IMR-90 (cell line): ENCODE measurements at regions not wholly inside any gene's neighbourhood (a gene's known extent, or its start where the extent isn't known, plus 50 kb on each side); places are given as distances from the start of the nearest gene placed in this dataset.

Source experiments
- ATAC-seq: fragments of 200-7000 bp; cut with Tn5 transposase; 2 replicates; pipeline ENCODE4 v1.9.1; 2020; ENCODE audit warnings: low read depth, mild to moderate bottlenecking, moderate library complexity
- BruUV-seq: library from RNA; stranded (reverse); fragments of 400-500 nt; replicated peaks from 2 replicates; lab custom pipeline; 2021; lab: Mats Ljungman, UMichigan
- CTCF ChIA-PET: fragments of 300-600 bp; formaldehyde crosslinking; extraction: SDS; loops from one replicate; lab custom pipeline; 2021; ENCODE audit warnings: antibody characterized with exemption; lab: Yijun Ruan, JAX
- POLR2A ChIA-PET: fragments of 300-600 bp; sonication (Branson Sonifier 250); formaldehyde crosslinking; loops from one replicate; lab custom pipeline; 2022; ENCODE audit warnings: antibody characterized with exemption; ENCODE audit not compliant: unreplicated experiment; lab: Charles Lee
- DNase-seq: peaks from one replicate; pipeline ENCODE4 v3.0.0; 2013
- H2AFZ ChIP-seq: replicated peaks from 2 replicates; pipeline ENCODE3; 2013; ENCODE audit warnings: low read length, mild to moderate bottlenecking; ENCODE audit not compliant: poor library complexity
- H2AK5ac ChIP-seq: 2 replicates; pipeline ENCODE4 v1.6.1; 2013; ENCODE audit warnings: low read depth, low read length, inconsistent platforms
- H2AK9ac ChIP-seq: replicated peaks from 2 replicates; pipeline ENCODE3; 2013; ENCODE audit warnings: mild to moderate bottlenecking, low read depth, low read length, moderate library complexity; ENCODE audit not compliant: poor library complexity
- H2BK120ac ChIP-seq: 2 replicates; pipeline ENCODE4 v1.6.1; 2013; ENCODE audit warnings: low read depth, low read length, inconsistent platforms
- H2BK15ac ChIP-seq: 3 replicates; pipeline ENCODE4 v1.6.1; 2013; ENCODE audit warnings: low read depth, low read length, inconsistent platforms
- H2BK20ac ChIP-seq: 2 replicates; pipeline ENCODE4 v1.6.1; 2013; ENCODE audit warnings: low read depth, mild to moderate bottlenecking, inconsistent platforms, low read length, moderate library complexity
- H2BK5ac ChIP-seq: 2 replicates; pipeline ENCODE4 v1.6.1; 2013; ENCODE audit warnings: mild to moderate bottlenecking, low read depth, low read length, inconsistent platforms; ENCODE audit not compliant: poor library complexity, severe bottlenecking
- H3K14ac ChIP-seq: replicated peaks from 2 replicates; pipeline ENCODE4 v1.6.1; 2013; ENCODE audit warnings: low read depth, low read length, inconsistent platforms
- H3K18ac ChIP-seq: 2 replicates; pipeline ENCODE4 v1.6.1; 2013; ENCODE audit warnings: low read depth, low read length, control low read depth
- H3K23ac ChIP-seq: 2 replicates; pipeline ENCODE4 v1.6.1; 2013; ENCODE audit warnings: low read depth, low read length, inconsistent platforms
- H3K27ac ChIP-seq: 2 replicates; pipeline ENCODE4 v1.5.1; 2013; ENCODE audit warnings: mild to moderate bottlenecking, control low read depth, low read length; ENCODE audit not compliant: insufficient read depth
- H3K27me3 ChIP-seq: 2 replicates; pipeline ENCODE4 v1.6.1; 2013; ENCODE audit warnings: low read length; ENCODE audit not compliant: control insufficient read depth, insufficient read depth
- H3K36me3 ChIP-seq: 2 replicates; pipeline ENCODE4 v1.6.1; 2013; ENCODE audit warnings: low read length, mixed read lengths; ENCODE audit not compliant: control insufficient read depth, insufficient read depth
- H3K4ac ChIP-seq: 2 replicates; pipeline ENCODE4 v1.6.1; 2013; ENCODE audit warnings: low read depth, low read length, inconsistent platforms
- H3K4me1 ChIP-seq: 2 replicates; pipeline ENCODE4 v1.6.1; 2013; ENCODE audit warnings: low read length, mixed read lengths; ENCODE audit not compliant: control insufficient read depth, insufficient read depth
- H3K4me2 ChIP-seq: 2 replicates; pipeline ENCODE4 v1.6.1; 2013; ENCODE audit warnings: low read depth, mild to moderate bottlenecking, control low read depth, low read length, moderate library complexity
- H3K4me3 ChIP-seq: 2 replicates; pipeline ENCODE4 v1.5.1; 2013; ENCODE audit warnings: low read depth, mild to moderate bottlenecking, control low read depth, low read length, moderate library complexity; ENCODE audit not compliant: insufficient read depth
- H3K56ac ChIP-seq: 2 replicates; pipeline ENCODE4 v1.6.1; 2013; ENCODE audit warnings: low read length, inconsistent platforms; ENCODE audit not compliant: insufficient read depth; ENCODE audit errors: extremely low read depth
- H3K79me1 ChIP-seq, 2 experiments: 2 replicates each; pipeline ENCODE4 v1.6.1; 2013; ENCODE audit warnings: low read length in 2 of 2, inconsistent platforms in 1 of 2, low read depth in 1 of 2
- H3K9ac ChIP-seq: 2 replicates; pipeline ENCODE4 v1.6.1; 2013; ENCODE audit warnings: low read depth, low read length, control low read depth
- H3K9me1 ChIP-seq: 2 replicates; pipeline ENCODE4 v1.6.1; 2013; ENCODE audit warnings: low read length, inconsistent platforms; ENCODE audit not compliant: insufficient read depth
- H3K9me3 ChIP-seq: 2 replicates; pipeline ENCODE4 v1.6.1; 2013; ENCODE audit warnings: low read length; ENCODE audit not compliant: control insufficient read depth, insufficient read depth
- H4K20me1 ChIP-seq: 2 replicates; pipeline ENCODE4 v1.6.1; 2013; ENCODE audit warnings: low read length, inconsistent platforms; ENCODE audit not compliant: insufficient read depth
- H4K5ac ChIP-seq: 2 replicates; pipeline ENCODE4 v1.6.1; 2013; ENCODE audit warnings: mild to moderate bottlenecking, low read depth, low read length, control low read depth
- H4K8ac ChIP-seq, 2 experiments: 2 replicates each; pipeline ENCODE4 v1.6.1; 2013; ENCODE audit warnings: low read depth in 2 of 2, low read length in 2 of 2, control low read depth in 1 of 2, inconsistent platforms in 1 of 2
- H4K91ac ChIP-seq: 2 replicates; pipeline ENCODE4 v1.6.1; 2013; ENCODE audit warnings: low read depth, low read length, inconsistent platforms; ENCODE audit not compliant: insufficient read depth
- BHLHE40 ChIP-seq: fragments of 150-350 bp; IDR thresholded peaks from 2 replicates; pipeline ENCODE4 v1.6.1; 2016; ENCODE audit warnings: mild to moderate bottlenecking, low read depth, low read length
- CHD1 ChIP-seq: IDR thresholded peaks from 2 replicates; pipeline ENCODE4 v1.6.1; 2012; ENCODE audit warnings: low read depth, low read length, improper control_type of control experiment
- ELK1 ChIP-seq: fragments of 150-350 bp; IDR thresholded peaks from 2 replicates; pipeline ENCODE4 v1.6.1; 2016; ENCODE audit warnings: low read depth, mild to moderate bottlenecking, low read length, moderate library complexity, borderline replicate concordance
- FOS ChIP-seq: fragments of 150-350 bp; IDR thresholded peaks from 2 replicates; pipeline ENCODE4 v1.6.1; 2016; ENCODE audit warnings: low read depth, low read length
- MAFK ChIP-seq: IDR thresholded peaks from 2 replicates; pipeline ENCODE4 v1.6.1; 2012; ENCODE audit warnings: low read depth, low read length, improper control_type of control experiment
- MAZ ChIP-seq: IDR thresholded peaks from 2 replicates; pipeline ENCODE4 v1.6.1; 2012; ENCODE audit warnings: low read depth, mild to moderate bottlenecking, low read length, improper control_type of control experiment, moderate library complexity, borderline replicate concordance
- MXI1 ChIP-seq: IDR thresholded peaks from 2 replicates; pipeline ENCODE4 v1.6.1; 2012; ENCODE audit warnings: low read depth, mild to moderate bottlenecking, low read length, moderate library complexity, borderline replicate concordance
- NFE2L2 ChIP-seq: fragments of 150-350 bp; IDR thresholded peaks from 2 replicates; pipeline ENCODE4 v1.6.1; 2016; ENCODE audit warnings: low read depth, mild to moderate bottlenecking, low read length
- POLR2A ChIP-seq: IDR thresholded peaks from 2 replicates; pipeline ENCODE4 v1.6.1; 2012; ENCODE audit warnings: mild to moderate bottlenecking, low read depth, low read length
- RAD21 ChIP-seq: IDR thresholded peaks from 2 replicates; pipeline ENCODE4 v1.6.1; 2012; ENCODE audit warnings: low read length, improper control_type of control experiment
- RCOR1 ChIP-seq: IDR thresholded peaks from 2 replicates; pipeline ENCODE4 v1.6.1; 2012; ENCODE audit warnings: mild to moderate bottlenecking, low read length, improper control_type of control experiment; ENCODE audit not compliant: insufficient replicate concordance
- WGBS, 2 experiments: methylation state at CpG; one replicate each; pipeline versions ENCODE4 v1.1.5 to v1.1.7; 2013; ENCODE audit warnings: missing lambda C conversion rate in 2 of 2; ENCODE audit not compliant: insufficient read length in 1 of 2; ENCODE audit errors: extremely low coverage in 2 of 2; 5-methylcytosine and 5-hydroxymethylcytosine counted together
- dilution Hi-C: fragments of 300-500 bp; cut with HindIII; formaldehyde crosslinking; loops from one replicate; pipeline ENCODE4 v1.14.3; 2018; ENCODE audit warnings: low sequenced_read_pairs; ENCODE audit not compliant: unreplicated experiment
- in situ Hi-C: fragments of 300-500 bp; cut with MboI; formaldehyde crosslinking; loops from 3 replicates; pipeline ENCODE4 v1.14.3; 2019; ENCODE audit warnings: low sequenced_read_pairs, inconsistent platforms, mixed read lengths
- intact Hi-C: fragments of 100-400 bp; cut with micrococcal nuclease; formaldehyde crosslinking; loops from 2 replicates; pipeline ENCODE4 v1.10.0; 2022

GRCh38 chr3:90043287-90043686 is 935.9 kb downstream of the EPHA3 start:
- H3K4ac ChIP-seq = no peak overlapping the region
- no peak overlapping the region for H2BK15ac ChIP-seq
- H3K4me3 ChIP-seq = no peak overlapping the region
- no peaks in the 10 kb centered on the region for H3K36me3 ChIP-seq
- CTCF ChIA-PET = no interaction called here
- in situ Hi-C loops (no loop called here), dilution Hi-C loops (no loop called here), intact Hi-C loops (no loop called here)
- no peak overlapping the region for H3K23ac ChIP-seq
- DNase-seq = no peak
- TF ChIP-seq ELK1 (no peak), BHLHE40 (no peak), MAZ (no peak), MXI1 (no peak), NFE2L2 (no peak), RCOR1 (no peak), RAD21 (no peak), FOS (no peak), CHD1 (no peak), POLR2A (no peak), MAFK (no peak)
- H2AK5ac ChIP-seq = no peak overlapping the region
- POLR2A ChIA-PET = no interaction called here
- H3K9me1 ChIP-seq = no peaks in the 10 kb centered on the region
- no peak overlapping the region for H3K14ac ChIP-seq
- H3K4me1 ChIP-seq = no peaks in the 10 kb centered on the region
- no peaks in the 10 kb centered on the region for H3K9me3 ChIP-seq
- H2AK9ac ChIP-seq = no peak overlapping the region
- no peaks in the 10 kb centered on the region for H3K79me1 ChIP-seq
- no peak overlapping the region for H4K8ac ChIP-seq
- H2BK20ac ChIP-seq = no peak overlapping the region
- no peak overlapping the region for H2BK5ac ChIP-seq
- no peak overlapping the region for H4K91ac ChIP-seq
- no peak overlapping the region for H3K56ac ChIP-seq
- ATAC-seq = no peak
- WGBS, 2 experiments = no CpG with 5 or more reads among the region's 5 CpGs
- H3K27me3 ChIP-seq = no peaks in the 10 kb centered on the region
- no peak overlapping the region for H3K4me2 ChIP-seq
- H2AFZ ChIP-seq = no peak overlapping the region
- no peak overlapping the region for H3K27ac ChIP-seq
- no peak overlapping the region for H2BK120ac ChIP-seq
- no peak overlapping the region for H4K5ac ChIP-seq
- BruUV-seq = no TSS peak
- H4K20me1 ChIP-seq = no peaks in the 10 kb centered on the region
- no peak overlapping the region for H3K9ac ChIP-seq
- H3K18ac ChIP-seq = no peak overlapping the region
